H1 (cell line): ENCODE measurements at regions not wholly inside any gene's neighbourhood (a gene's known extent, or its start where the extent isn't known, plus 50 kb on each side); places are given as distances from the start of the nearest gene placed in this dataset.

Experiments used
- CTCF ChIA-PET: fragments of 300-600 bp; sonication (Branson Sonifier 250); formaldehyde crosslinking; loops from one replicate; lab custom pipeline; 2021; ENCODE audit not compliant: partially characterized antibody; lab: Charles Lee
- POLR2A ChIA-PET: fragments of 300-600 bp; sonication (Branson Sonifier 250); formaldehyde crosslinking; loops from one replicate; lab custom pipeline; 2021; ENCODE audit warnings: inconsistent platforms; ENCODE audit not compliant: partially characterized antibody; lab: Charles Lee
- DNase-seq, 2 experiments: peaks; one replicate each; pipeline versions ENCODE4 v3.0.0 to v3.0.0-alpha.2; 2010 to 2022; ENCODE audit warnings: low spot score in 2 of 2, low read depth in 1 of 2, mixed read lengths in 1 of 2
- FAIRE-seq: peaks from 2 replicates; lab custom pipeline; 2011; peaks lifted over from hg19 to GRCh38; lab: Jason Lieb, UNC
- H2AFZ ChIP-seq: 2 replicates; pipeline ENCODE4 v1.8.1; 2012; ENCODE audit warnings: low read length, inconsistent platforms
- H2AK5ac ChIP-seq: 2 replicates; pipeline ENCODE4 v1.6.1; 2013; ENCODE audit warnings: low read depth, low read length
- H2BK120ac ChIP-seq: replicated peaks from 2 replicates; pipeline ENCODE3; 2013; ENCODE audit warnings: low read depth, low read length, inconsistent platforms
- H2BK12ac ChIP-seq: 2 replicates; pipeline ENCODE4 v1.6.1; 2013; ENCODE audit warnings: low read depth, low read length
- H2BK15ac ChIP-seq: 2 replicates; pipeline ENCODE4 v1.6.1; 2013; ENCODE audit warnings: low read length
- H2BK20ac ChIP-seq: 2 replicates; pipeline ENCODE4 v1.6.1; 2013; ENCODE audit warnings: low read length
- H2BK5ac ChIP-seq: 2 replicates; pipeline ENCODE4 v1.6.1; 2013; ENCODE audit warnings: low read depth, low read length
- H3K14ac ChIP-seq: 2 replicates; pipeline ENCODE4 v1.6.1; 2013; ENCODE audit warnings: inconsistent platforms; ENCODE audit not compliant: insufficient read length
- H3K18ac ChIP-seq: 2 replicates; pipeline ENCODE4 v1.6.1; 2013; ENCODE audit warnings: low read length; ENCODE audit errors: extremely low read depth
- H3K23ac ChIP-seq: 2 replicates; pipeline ENCODE4 v1.6.1; 2013; ENCODE audit warnings: inconsistent platforms; ENCODE audit not compliant: insufficient read length
- H3K23me2 ChIP-seq: 2 replicates; pipeline ENCODE4 v1.6.1; 2013; ENCODE audit warnings: low read depth, low read length
- H3K27ac ChIP-seq: 2 replicates; pipeline ENCODE4 v1.6.1; 2011; ENCODE audit warnings: low read depth, low read length, inconsistent platforms
- H3K27me3 ChIP-seq, 4 experiments: replicated peaks in 1 of 4; 1 replicate in 1 of 4; 2 replicates in 3 of 4; pipeline versions ENCODE4 v1.6.1 to v1.8.1; 2011 to 2013; ENCODE audit warnings: low read length in 3 of 4, mild to moderate bottlenecking in 3 of 4, inconsistent platforms in 2 of 4, mixed read lengths in 2 of 4, moderate library complexity in 1 of 4; ENCODE audit not compliant: control insufficient read depth in 3 of 4, insufficient read depth in 3 of 4; ENCODE audit errors: extremely low read depth in 1 of 4
- H3K36me3 ChIP-seq, 4 experiments: 2 replicates each; pipeline versions ENCODE4 v1.6.1 to v1.8.1; 2011 to 2013; ENCODE audit warnings: mild to moderate bottlenecking in 4 of 4, low read length in 3 of 4, moderate library complexity in 2 of 4, control low read depth in 1 of 4, inconsistent platforms in 1 of 4; ENCODE audit not compliant: insufficient read depth in 4 of 4, control insufficient read depth in 2 of 4
- H3K4ac ChIP-seq: replicated peaks from 2 replicates; pipeline ENCODE3; 2013; ENCODE audit warnings: low read length, low read depth, mixed read lengths, inconsistent platforms; ENCODE audit not compliant: insufficient read length
- H3K4me1 ChIP-seq, 4 experiments: replicated peaks in 1 of 4; 1 replicate in 1 of 4; 2 replicates in 3 of 4; pipeline versions ENCODE4 v1.6.1 to v1.8.1; 2011 to 2013; ENCODE audit warnings: low read length in 3 of 4, inconsistent platforms in 2 of 4, mixed read lengths in 1 of 4; ENCODE audit not compliant: insufficient read depth in 4 of 4, control insufficient read depth in 3 of 4
- H3K4me2 ChIP-seq, 2 experiments: 2 replicates each; pipeline versions ENCODE4 v1.6.1 to v1.8.1; 2011 to 2013; ENCODE audit warnings: low read depth in 2 of 2, low read length in 2 of 2, control low read depth in 1 of 2, inconsistent platforms in 1 of 2, mild to moderate bottlenecking in 1 of 2; ENCODE audit not compliant: insufficient read depth in 1 of 2
- H3K4me3 ChIP-seq, 4 experiments: fragments of 200-600, 300-600 bp in 1 of 4; sonication (generic), shearing (Covaris generic), sonication (Bioruptor Twin) in 1 of 4; 2 replicates each; pipeline versions ENCODE4 v1.5.1 to v1.8.1; 2011 to 2016; ENCODE audit warnings: low read length in 4 of 4, low read depth in 3 of 4, control low read depth in 2 of 4, inconsistent platforms in 2 of 4, mild to moderate bottlenecking in 2 of 4, mixed read lengths in 1 of 4, moderate library complexity in 1 of 4; ENCODE audit not compliant: insufficient read depth in 2 of 4; ENCODE audit errors: extremely low read depth in 1 of 4
- H3K56ac ChIP-seq: replicated peaks from 2 replicates; pipeline ENCODE3; 2013; ENCODE audit warnings: low read depth, mild to moderate bottlenecking, mixed read lengths, low read length, inconsistent platforms; ENCODE audit not compliant: insufficient read length
- H3K79me1 ChIP-seq: 2 replicates; pipeline ENCODE4 v1.6.1; 2013; ENCODE audit warnings: low read depth, low read length, control low read depth
- H3K79me2 ChIP-seq, 2 experiments: 2 replicates each; pipeline versions ENCODE4 v1.6.1 to v1.8.1; 2012 to 2013; ENCODE audit warnings: low read length in 2 of 2, mild to moderate bottlenecking in 2 of 2, inconsistent platforms in 1 of 2; ENCODE audit not compliant: insufficient read depth in 2 of 2, control insufficient read depth in 1 of 2
- H3K9ac ChIP-seq, 4 experiments: replicated peaks in 1 of 4; 1 replicate in 1 of 4; 2 replicates in 3 of 4; pipeline versions ENCODE4 v1.6.1 to v1.8.1; 2011 to 2013; ENCODE audit warnings: low read depth in 3 of 4, low read length in 3 of 4, control low read depth in 2 of 4, mild to moderate bottlenecking in 2 of 4, moderate library complexity in 2 of 4, inconsistent platforms in 1 of 4; ENCODE audit errors: extremely low read depth in 1 of 4
- H3K9me3 ChIP-seq, 2 experiments: 2 replicates each; pipeline versions ENCODE4 v1.6.1 to v1.8.1; 2012 to 2013; ENCODE audit warnings: mild to moderate bottlenecking in 2 of 2, moderate library complexity in 2 of 2, control low read depth in 1 of 2, inconsistent platforms in 1 of 2, low read depth in 1 of 2, low read length in 1 of 2, mixed read lengths in 1 of 2; ENCODE audit not compliant: insufficient read depth in 2 of 2
- H4K20me1 ChIP-seq, 2 experiments: replicated peaks in 1 of 2; 2 replicates each; pipeline versions ENCODE3 to v1.8.1; 2011 to 2013; ENCODE audit warnings: inconsistent platforms in 2 of 2, low read length in 2 of 2, mild to moderate bottlenecking in 1 of 2; ENCODE audit not compliant: insufficient read depth in 2 of 2, control insufficient read depth in 1 of 2
- H4K5ac ChIP-seq: 2 replicates; pipeline ENCODE4 v1.6.1; 2013; ENCODE audit warnings: low read length, low read depth, mixed read lengths, inconsistent platforms; ENCODE audit not compliant: insufficient read length
- H4K8ac ChIP-seq: 2 replicates; pipeline ENCODE4 v1.8.0; 2013; ENCODE audit warnings: mild to moderate bottlenecking, moderate library complexity, low read length, inconsistent platforms; ENCODE audit not compliant: insufficient read depth; ENCODE audit errors: extremely low read depth
- H4K91ac ChIP-seq: replicated peaks from 2 replicates; pipeline ENCODE3; 2013; ENCODE audit warnings: low read length, mixed read lengths, inconsistent platforms; ENCODE audit not compliant: insufficient read length
- BRCA1 ChIP-seq: IDR thresholded peaks from 2 replicates; pipeline ENCODE4 v1.6.1; 2012; ENCODE audit warnings: low read depth, low read length, improper control_type of control experiment
- CEBPB ChIP-seq: IDR thresholded peaks from 2 replicates; pipeline ENCODE4 v1.6.1; 2012; ENCODE audit warnings: low read depth, low read length
- CREB1 ChIP-seq: IDR thresholded peaks from 2 replicates; pipeline ENCODE4 v1.6.1; 2012; ENCODE audit warnings: inconsistent platforms
- EZH2 ChIP-seq: fragments of 200-600 bp; sonication (generic); IDR thresholded peaks from 2 replicates; pipeline ENCODE4 v1.7.1; 2012; ENCODE audit warnings: low read depth, mild to moderate bottlenecking, moderate library complexity, low read length, inconsistent platforms; ENCODE audit not compliant: severe bottlenecking
- GABPA ChIP-seq: IDR thresholded peaks from 2 replicates; pipeline ENCODE4 v1.6.1; 2011; ENCODE audit warnings: mild to moderate bottlenecking, low read length, moderate library complexity, borderline replicate concordance; ENCODE audit not compliant: insufficient read depth
- KDM4A ChIP-seq: IDR thresholded peaks from one replicate; pipeline ENCODE4 v1.7.1; 2012; ENCODE audit warnings: low read depth, mild to moderate bottlenecking, moderate library complexity, low read length, inconsistent platforms; ENCODE audit not compliant: severe bottlenecking
- PHF8 ChIP-seq: fragments of 200-600 bp; sonication (generic); conservative IDR thresholded peaks from 2 replicates; pipeline ENCODE4 v1.7.1; 2012; ENCODE audit warnings: low read depth, mild to moderate bottlenecking, inconsistent platforms, low read length, moderate library complexity
- POLR2A ChIP-seq, 2 experiments: IDR thresholded peaks; 1 replicate in 1 of 2; 2 replicates in 1 of 2; pipeline ENCODE4 v1.6.1; 2011; ENCODE audit warnings: low read depth in 2 of 2, low read length in 2 of 2, mild to moderate bottlenecking in 2 of 2; ENCODE audit errors: control extremely low read depth in 1 of 2
- RBBP5 ChIP-seq: IDR thresholded peaks from 2 replicates; pipeline ENCODE4 v1.7.1; 2012; ENCODE audit warnings: low read depth, mild to moderate bottlenecking, inconsistent platforms, low read length, moderate library complexity, borderline replicate concordance
- SIN3A ChIP-seq, 2 experiments: IDR thresholded peaks in 1 of 2; conservative IDR thresholded peaks in 1 of 2; 2 replicates each; pipeline ENCODE4 v1.6.1; 2011 to 2012; ENCODE audit warnings: low read length in 2 of 2, improper control_type of control experiment in 1 of 2, low read depth in 1 of 2, mild to moderate bottlenecking in 1 of 2
- SP1 ChIP-seq: IDR thresholded peaks from 2 replicates; pipeline ENCODE4 v1.6.1; 2011; ENCODE audit warnings: low read depth, low read length
- SP4 ChIP-seq: IDR thresholded peaks from 2 replicates; pipeline ENCODE4 v1.6.1; 2012; ENCODE audit warnings: low read length, inconsistent platforms
- TAF1 ChIP-seq: IDR thresholded peaks from 2 replicates; pipeline ENCODE4 v1.6.1; 2011; ENCODE audit warnings: mild to moderate bottlenecking, low read depth, low read length
- WGBS, 2 experiments: shearing (Covaris generic) in 1 of 2; methylation state at CpG; one replicate each; pipeline versions ENCODE4 v1.1.6 to v1.1.7; 2013 to 2015; ENCODE audit warnings: low lambda C conversion rate in 2 of 2, mixed read lengths in 2 of 2, inconsistent platforms in 1 of 2, low coverage in 1 of 2, missing lambda C conversion rate in 1 of 2; ENCODE audit not compliant: insufficient replicate concordance in 2 of 2, insufficient coverage in 1 of 2, insufficient read length in 1 of 2; ENCODE audit errors: extremely low coverage in 1 of 2, missing lambda C conversion rate in 1 of 2; 5-methylcytosine and 5-hydroxymethylcytosine counted together
- TF ChIP-seq, protein P1 (sequence below): IDR thresholded peaks from 2 replicates; pipeline ENCODE4 v1.6.1; 2012; ENCODE audit warnings: low read length, inconsistent platforms

GRCh38 chrX:128780934-128781333 lies 728.7 kb upstream of the ACTRT1 start:
- Histone ChIP-seq H3K4ac (no peak overlapping the region), H3K4me2 (no peak overlapping the region), H2BK120ac (no peak overlapping the region), H3K4me3 (no peak overlapping the region), H3K23ac (no peak overlapping the region), H3K18ac (no peak overlapping the region), H4K8ac (no peak overlapping the region), H4K5ac (no peak overlapping the region), H3K23me2 (no peaks in the 10 kb centered on the region), H3K9ac (no peak overlapping the region), H2BK12ac (no peak overlapping the region), H3K56ac (no peak overlapping the region), H3K27me3 (no peaks in the 10 kb centered on the region), H2BK5ac (no peak overlapping the region), H2AK5ac (no peak overlapping the region), H2AFZ (no peak overlapping the region), H3K79me2 (no peaks in the 10 kb centered on the region), H2BK20ac (no peak overlapping the region), H3K27ac (no peak overlapping the region), H3K36me3 (no peaks in the 10 kb centered on the region), H4K20me1 (no peaks in the 10 kb centered on the region), H3K79me1 (no peaks in the 10 kb centered on the region), H4K91ac (no peak overlapping the region), H3K4me1 (0 out of 7 replicates have a peak, but pooled peaks cover 0 to 3% (median 0%) of the 10 kb centered on the region in 4 experiments), H3K9me3 (no peaks in the 10 kb centered on the region), H2BK15ac (no peak overlapping the region), H3K14ac (no peak overlapping the region)
- FAIRE-seq (no peak), DNase-seq (no peak)
- 76% methylated on average over 3 of the region's 5 CpGs; no CpG with 5 or more reads in 1 of the 2 experiments for WGBS, 2 experiments
- POLR2A ChIA-PET: no interaction called here
- CTCF ChIA-PET: interaction anchor here (0.6 to 1.7 kb wide), 6 partner anchors 17 to 675 kb away, joined by 3 to 4 read pairs (median 4); no protein-coding TSS in a partner anchor
- TF ChIP-seq SIN3A (conservative IDR thresholded peaks at IDR 0.05 in 1 of 2, IDR thresholded peaks at IDR 0.05 in 1 of 2; ENCODE audit: low read depth in 1 of 2, low read length in 2 of 2) (no peak), BRCA1 (no peak), PHF8 (no peak), RBBP5 (no peak), CEBPB (no peak), TAF1 (no peak), SP4 (no peak), SP1 (no peak), EZH2 (no peak), CREB1 (no peak), GABPA (no peak), POLR2A (IDR thresholded peaks at IDR 0.05; ENCODE audit: control extremely low read depth in 1 of 2, low read depth in 2 of 2, low read length in 2 of 2) (no peak), KDM4A (no peak)
- TF ChIP-seq, protein P1, sequence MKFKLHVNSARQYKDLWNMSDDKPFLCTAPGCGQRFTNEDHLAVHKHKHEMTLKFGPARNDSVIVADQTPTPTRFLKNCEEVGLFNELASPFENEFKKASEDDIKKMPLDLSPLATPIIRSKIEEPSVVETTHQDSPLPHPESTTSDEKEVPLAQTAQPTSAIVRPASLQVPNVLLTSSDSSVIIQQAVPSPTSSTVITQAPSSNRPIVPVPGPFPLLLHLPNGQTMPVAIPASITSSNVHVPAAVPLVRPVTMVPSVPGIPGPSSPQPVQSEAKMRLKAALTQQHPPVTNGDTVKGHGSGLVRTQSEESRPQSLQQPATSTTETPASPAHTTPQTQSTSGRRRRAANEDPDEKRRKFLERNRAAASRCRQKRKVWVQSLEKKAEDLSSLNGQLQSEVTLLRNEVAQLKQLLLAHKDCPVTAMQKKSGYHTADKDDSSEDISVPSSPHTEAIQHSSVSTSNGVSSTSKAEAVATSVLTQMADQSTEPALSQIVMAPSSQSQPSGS: no peak
